Breast epithelium (tissue), 3 donors: ENCODE measurements at regions not wholly inside any gene's neighbourhood (a gene's known extent, or its start where the extent isn't known, plus 50 kb on each side); places are given as distances from the start of the nearest gene placed in this dataset.

Experiments used
- POLR2A ChIP-seq: fragments of 450-650 bp; IDR thresholded peaks from one replicate; pipeline ENCODE4 v1.6.1; 2016; ENCODE audit warnings: antibody characterized with exemption, mild to moderate bottlenecking, moderate library complexity
- POLR2AphosphoS5 ChIP-seq, 3 donors: sonication (generic); formaldehyde crosslinking; IDR thresholded peaks; one replicate each; pipeline ENCODE4 v1.6.1; 2017; ENCODE audit warnings: antibody characterized with exemption in 3 of 3
- TF ChIP-seq, protein P1 (sequence below), 3 donors: fragments of 450-650 bp; IDR thresholded peaks; one replicate each; pipeline ENCODE4 v1.5.1; 2016 to 2017; ENCODE audit warnings: antibody characterized with exemption in 3 of 3, mild to moderate bottlenecking in 3 of 3, moderate library complexity in 3 of 3

DNA sequence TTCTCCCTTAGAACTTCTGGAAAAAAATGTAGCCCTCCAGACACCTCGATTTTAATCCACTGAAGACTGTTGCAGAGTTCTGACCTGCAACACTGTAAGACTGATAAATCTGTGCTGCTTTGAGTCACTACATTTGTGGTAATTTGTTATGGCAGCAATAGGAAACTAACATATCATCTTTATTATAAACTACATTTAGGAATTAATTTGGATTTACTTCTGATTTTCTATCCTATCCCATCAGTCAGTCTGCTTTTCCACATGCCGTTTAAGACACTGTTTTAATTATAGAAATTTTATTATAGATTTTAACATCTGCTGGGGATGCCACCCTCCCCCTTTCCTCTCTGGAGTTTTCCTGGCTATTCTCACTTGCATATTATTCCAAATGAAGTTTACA, 375.2 kb downstream of the DUSP6 start:
- TF ChIP-seq, protein P1, sequence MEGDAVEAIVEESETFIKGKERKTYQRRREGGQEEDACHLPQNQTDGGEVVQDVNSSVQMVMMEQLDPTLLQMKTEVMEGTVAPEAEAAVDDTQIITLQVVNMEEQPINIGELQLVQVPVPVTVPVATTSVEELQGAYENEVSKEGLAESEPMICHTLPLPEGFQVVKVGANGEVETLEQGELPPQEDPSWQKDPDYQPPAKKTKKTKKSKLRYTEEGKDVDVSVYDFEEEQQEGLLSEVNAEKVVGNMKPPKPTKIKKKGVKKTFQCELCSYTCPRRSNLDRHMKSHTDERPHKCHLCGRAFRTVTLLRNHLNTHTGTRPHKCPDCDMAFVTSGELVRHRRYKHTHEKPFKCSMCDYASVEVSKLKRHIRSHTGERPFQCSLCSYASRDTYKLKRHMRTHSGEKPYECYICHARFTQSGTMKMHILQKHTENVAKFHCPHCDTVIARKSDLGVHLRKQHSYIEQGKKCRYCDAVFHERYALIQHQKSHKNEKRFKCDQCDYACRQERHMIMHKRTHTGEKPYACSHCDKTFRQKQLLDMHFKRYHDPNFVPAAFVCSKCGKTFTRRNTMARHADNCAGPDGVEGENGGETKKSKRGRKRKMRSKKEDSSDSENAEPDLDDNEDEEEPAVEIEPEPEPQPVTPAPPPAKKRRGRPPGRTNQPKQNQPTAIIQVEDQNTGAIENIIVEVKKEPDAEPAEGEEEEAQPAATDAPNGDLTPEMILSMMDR (IDR thresholded peaks at IDR 0.05) = no peak
- TF ChIP-seq POLR2A (no peak), POLR2AphosphoS5 (IDR thresholded peaks at IDR 0.05) (no peak)
